M059J (cell line): ENCODE measurements at regions not wholly inside any gene's neighbourhood (a gene's known extent, or its start where the extent isn't known, plus 50 kb on each side); places are given as distances from the start of the nearest gene placed in this dataset.
"Not testable (repeated sequence)": the region's sequence is repeated elsewhere in the genome, so short reads cannot be mapped to it uniquely, and the experiment has no call there.

ENCODE experiments used
- DNase-seq: peaks from one replicate; pipeline ENCODE4 v3.0.0-alpha.2; 2012; ENCODE audit warnings: low read depth

DNA sequence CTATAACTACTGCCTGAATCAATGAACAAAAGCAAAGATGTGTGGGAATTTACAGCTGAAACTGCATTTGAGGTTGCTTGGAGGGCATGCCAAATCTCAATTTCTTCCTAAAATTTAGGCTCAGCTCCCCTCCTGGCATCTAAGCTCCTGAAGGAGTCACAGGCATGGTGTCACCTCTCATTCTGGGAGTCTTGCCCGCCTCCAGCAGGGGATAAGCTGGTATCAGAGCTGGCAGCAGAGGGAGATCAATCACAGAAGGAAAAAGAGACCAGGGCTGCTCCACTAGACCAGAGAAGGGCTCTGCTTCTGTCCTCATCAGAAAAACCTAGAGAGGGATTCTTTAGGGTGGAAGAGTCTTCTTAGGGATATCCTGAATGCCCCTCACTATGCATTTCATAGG is 150.4 kb upstream of the SLC6A11 start:
- no peak for DNase-seq

GRCh38 chr3:10666621-10667020 is 149.4 kb upstream of the SLC6A11 start:
- peak; percentile 7 for DNase-seq

- DNase-seq = no peak
Observed at GRCh38 chr3:10667269-10667668, 148.8 kb upstream of the SLC6A11 start.

- no peak for DNase-seq
Observed at GRCh38 chr3:10667901-10668476, 148.0 kb upstream of the SLC6A11 start.

DNA sequence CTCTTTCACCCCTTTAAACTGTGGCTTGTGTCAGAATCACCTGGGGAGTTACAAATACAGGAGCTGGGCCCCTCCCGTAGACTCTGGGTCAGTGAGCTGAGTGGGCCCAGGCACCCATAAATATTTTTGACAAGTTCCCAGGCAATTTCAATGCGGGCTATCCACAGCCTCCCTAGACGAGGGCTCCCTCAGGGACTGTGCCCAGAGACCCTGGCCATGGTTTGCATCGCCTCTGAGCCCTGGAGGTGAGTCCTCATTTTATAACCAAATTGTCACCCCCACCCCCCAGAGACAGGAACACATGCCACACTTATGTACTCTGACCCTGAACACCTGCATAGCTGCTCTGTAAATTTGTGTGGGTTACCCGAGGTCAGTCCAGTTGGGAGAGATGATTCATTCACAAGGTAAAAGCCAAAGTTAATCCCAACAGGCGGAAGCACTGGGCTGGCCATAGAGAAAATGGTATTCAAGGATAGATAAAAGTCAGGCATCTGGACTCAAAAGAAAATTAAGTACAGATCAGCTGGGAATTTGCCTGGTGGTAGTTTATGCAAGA is 146.5 kb upstream of the SLC6A11 start:
- no peak for DNase-seq

GRCh38 chr3:10672422-10672821 is 143.6 kb upstream of the SLC6A11 start:
- DNase-seq = peak; percentile 7

GRCh38 chr3:10674578-10674977 is 141.4 kb upstream of the SLC6A11 start:
- DNase-seq = no peak

GRCh38 chr3:10676905-10677304 is 139.1 kb upstream of the SLC6A11 start:
- no peak for DNase-seq

GRCh38 chr3:10678796-10679376 is 137.1 kb upstream of the SLC6A11 start:
- no peak for DNase-seq

DNA sequence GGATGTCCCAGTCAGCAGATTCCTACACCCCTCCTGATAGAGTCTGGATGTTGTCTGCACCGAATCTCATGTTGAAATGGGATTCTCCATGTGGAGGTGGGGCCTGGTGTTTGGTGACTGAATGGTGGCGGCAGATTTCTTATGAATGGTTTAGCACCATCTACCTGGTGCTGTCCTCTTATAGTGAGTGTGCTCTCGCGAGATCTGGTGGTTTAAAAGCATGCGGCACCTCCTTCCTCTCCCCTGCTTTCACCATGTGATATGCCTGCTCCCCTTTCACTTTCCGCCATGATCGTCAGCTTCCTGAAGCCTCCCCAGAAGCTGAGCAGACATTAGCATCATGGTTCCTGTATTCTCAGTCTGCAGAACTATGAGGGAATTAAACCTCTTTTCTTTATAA is 135.2 kb upstream of the SLC6A11 start:
- no peak for DNase-seq

- no peak for DNase-seq
Observed at GRCh38 chr3:10682692-10683091, 133.3 kb upstream of the SLC6A11 start.

- peak; percentile 14 for DNase-seq
Observed at GRCh38 chr3:10683106-10683505, 132.9 kb upstream of the SLC6A11 start.

GRCh38 chr3:10688126-10688525 is 127.9 kb upstream of the SLC6A11 start:
- DNase-seq = no peak

- no peak for DNase-seq
Observed at GRCh38 chr3:10688548-10689172, 127.4 kb upstream of the SLC6A11 start.

DNA sequence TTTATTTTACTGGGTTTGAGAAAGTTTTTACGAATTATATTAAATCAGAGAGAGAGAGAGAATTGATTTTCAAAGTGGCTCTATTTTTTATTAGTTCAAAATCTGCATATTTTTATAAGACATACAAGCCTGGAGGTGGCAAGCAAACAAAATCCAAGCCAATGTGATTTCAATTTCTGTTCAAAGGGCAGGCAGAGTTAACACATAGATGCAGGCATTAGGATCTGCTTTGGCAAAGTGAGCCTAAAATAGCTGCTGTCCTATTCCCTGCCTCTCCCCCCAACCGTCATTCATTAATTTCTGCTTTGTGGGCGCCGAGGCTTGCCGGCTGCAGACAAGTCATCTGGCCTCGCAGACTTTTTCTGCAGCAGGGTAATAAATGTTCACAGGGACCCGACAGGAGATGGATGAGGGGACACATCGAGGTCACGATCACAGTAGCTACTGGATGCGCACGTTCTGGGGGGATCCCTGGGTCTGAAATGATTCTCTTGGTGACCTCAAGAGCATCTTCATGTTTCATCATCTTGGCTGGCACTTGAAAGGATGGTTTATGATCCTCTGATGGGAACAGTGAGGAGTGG is 123.9 kb upstream of the SLC6A11 start:
- no peak for DNase-seq

DNA sequence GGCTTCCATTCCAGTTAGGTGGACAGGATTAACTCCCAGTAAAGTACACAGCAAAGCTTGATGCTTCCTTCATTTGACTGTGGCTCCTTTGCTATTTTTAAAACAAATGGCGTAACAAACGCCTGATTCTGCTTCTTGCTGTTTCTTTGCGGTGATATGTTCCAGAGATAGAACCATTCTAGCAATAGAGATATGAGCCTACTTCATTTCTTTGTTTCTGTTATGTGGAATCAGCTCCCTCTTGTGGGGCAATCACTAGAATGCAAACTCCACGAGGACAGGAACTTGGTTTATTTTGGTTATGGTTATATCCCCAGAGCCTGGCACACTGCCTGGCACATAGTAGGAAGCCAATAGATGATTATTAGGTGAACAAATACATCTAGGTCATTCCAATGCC is 122.6 kb upstream of the SLC6A11 start:
- DNase-seq = no peak

- no peak for DNase-seq
Observed at GRCh38 chr3:10694179-10694578, 121.8 kb upstream of the SLC6A11 start.

- DNase-seq = not testable (repeated sequence)
Observed at GRCh38 chr3:10695186-10695585, 120.8 kb upstream of the SLC6A11 start.

- no peak for DNase-seq
Observed at GRCh38 chr3:10695595-10696285, 120.3 kb upstream of the SLC6A11 start.

GRCh38 chr3:10697918-10698317 is 118.1 kb upstream of the SLC6A11 start:
- DNase-seq = peak; percentile 5

- DNase-seq = no peak
Observed at GRCh38 chr3:10700821-10701220, 115.2 kb upstream of the SLC6A11 start.
